ENCODE measurements at regions not wholly inside any gene's neighbourhood (a gene's known extent, or its start where the extent isn't known, plus 50 kb on each side); places are given as distances from the start of the nearest gene placed in this dataset.

GRCh38 chrX:97691901-97692455 lies 808.3 kb downstream of the RPA4 start:
- DNase-seq (ENCODE audit: low read depth) = no peak
- TF ChIP-seq CTCF (IDR thresholded peaks at IDR 0.05; ENCODE audit: low read depth, low read length, missing control alignments) = no peak
- no peak overlapping the region for H3K4me3 ChIP-seq (ENCODE audit: low read depth, low read length)

- DNase-seq (ENCODE audit: low read depth) = no peak
- no peak for TF ChIP-seq CTCF (IDR thresholded peaks at IDR 0.05; ENCODE audit: low read depth, low read length, missing control alignments)
Observed at GRCh38 chrX:97692575-97692974, 808.9 kb downstream of the RPA4 start.

GRCh38 chrX:97700547-97700946 lies 816.8 kb downstream of the RPA4 start:
- DNase-seq (ENCODE audit: low read depth) = no peak
- no peak overlapping the region for H3K4me3 ChIP-seq (ENCODE audit: low read depth, low read length)
- no peak for TF ChIP-seq CTCF (IDR thresholded peaks at IDR 0.05; ENCODE audit: low read depth, low read length, missing control alignments)

More at GRCh38 chrX:97692575-97692974, 808.9 kb downstream of the RPA4 start:
- no peak overlapping the region for H3K4me3 ChIP-seq (ENCODE audit: low read depth, low read length)

GRCh38 chrX:97704474-97704873 lies 820.8 kb downstream of the RPA4 start:
- TF ChIP-seq CTCF (IDR thresholded peaks at IDR 0.05; ENCODE audit: low read depth, low read length, missing control alignments) = no peak

GRCh38 chrX:97704881-97705280 lies 821.2 kb downstream of the RPA4 start:
- no peak for DNase-seq (ENCODE audit: low read depth)
- H3K4me3 ChIP-seq (ENCODE audit: low read depth, low read length) = no peak overlapping the region
- TF ChIP-seq CTCF (IDR thresholded peaks at IDR 0.05; ENCODE audit: low read depth, low read length, missing control alignments) = no peak

More at GRCh38 chrX:97704474-97704873, 820.8 kb downstream of the RPA4 start:
- no peak overlapping the region for H3K4me3 ChIP-seq (ENCODE audit: low read depth, low read length)
- no peak for DNase-seq (ENCODE audit: low read depth)

GRCh38 chrX:97705936-97706335 lies 822.2 kb downstream of the RPA4 start:
- DNase-seq (ENCODE audit: low read depth) = no peak
- no peak for TF ChIP-seq CTCF (IDR thresholded peaks at IDR 0.05; ENCODE audit: low read depth, low read length, missing control alignments)
- no peak overlapping the region for H3K4me3 ChIP-seq (ENCODE audit: low read depth, low read length)

- H3K4me3 ChIP-seq (ENCODE audit: low read depth, low read length) = no peak overlapping the region
- TF ChIP-seq CTCF (IDR thresholded peaks at IDR 0.05; ENCODE audit: low read depth, low read length, missing control alignments) = no peak
Observed at GRCh38 chrX:97714072-97714471, 830.4 kb downstream of the RPA4 start.

More at GRCh38 chrX:97714072-97714471, 830.4 kb downstream of the RPA4 start:
- DNase-seq (ENCODE audit: low read depth) = no peak
